Ovary (tissue), 1 donor: ENCODE measurements at regions not wholly inside any gene's neighbourhood (a gene's known extent, or its start where the extent isn't known, plus 50 kb on each side); places are given as distances from the start of the nearest gene placed in this dataset.

Source experiments
- EP300 ChIP-seq: sonication (generic); formaldehyde crosslinking; IDR thresholded peaks from one replicate; pipeline ENCODE4 v1.6.1; 2017; ENCODE audit warnings: antibody characterized with exemption
- POLR2A ChIP-seq: fragments of 450-650 bp; IDR thresholded peaks from one replicate; pipeline ENCODE4 v1.6.1; 2017; ENCODE audit warnings: antibody characterized with exemption, mild to moderate bottlenecking, moderate library complexity

DNA sequence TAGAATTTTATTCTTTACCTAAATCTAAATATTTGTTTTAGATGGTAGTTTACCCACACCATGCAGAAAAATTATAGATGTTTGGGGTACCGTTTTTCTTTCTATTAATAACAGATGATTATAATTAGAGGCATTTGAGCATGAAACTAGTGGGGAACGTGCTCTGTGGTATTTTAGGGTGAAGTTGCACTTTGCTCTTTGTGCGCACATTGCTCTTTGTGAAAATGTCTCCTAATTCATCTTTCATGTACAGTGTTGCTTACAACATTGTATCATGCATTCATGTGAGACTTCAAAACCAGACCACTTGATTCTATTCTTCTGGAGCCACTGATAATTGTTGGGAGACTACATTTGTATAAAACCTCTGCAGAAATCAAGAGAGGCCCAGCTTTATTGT, 449.1 kb upstream of the RGS6 start:
- no peak for TF ChIP-seq POLR2A
- TF ChIP-seq EP300 = no peak
